ENCODE measurements at regions not wholly inside any gene's neighbourhood (a gene's known extent, or its start where the extent isn't known, plus 50 kb on each side); places are given as distances from the start of the nearest gene placed in this dataset.

DNA sequence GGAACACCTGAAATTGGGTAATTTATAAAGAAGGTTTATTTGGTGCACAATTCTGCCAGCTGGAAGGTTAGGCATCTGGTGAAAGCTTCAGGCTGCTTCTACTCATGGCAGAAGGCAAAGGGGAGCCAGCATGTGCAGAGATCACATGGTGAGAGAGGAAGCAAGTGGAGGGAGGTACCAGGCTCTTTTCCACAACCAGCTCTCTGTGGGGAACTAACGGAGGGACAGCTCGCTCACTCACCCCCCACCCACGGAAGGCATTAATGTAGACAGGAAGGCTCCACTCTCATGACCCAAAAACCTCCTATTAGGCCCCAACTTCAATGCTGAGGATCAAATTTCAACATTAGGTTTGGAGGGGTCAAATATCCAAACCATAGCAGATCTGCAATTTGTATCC lies 75.6 kb upstream of the ARHGAP32 start:
- DNase-seq (ENCODE audit: low read depth in 2 of 2) = no peak

DNA sequence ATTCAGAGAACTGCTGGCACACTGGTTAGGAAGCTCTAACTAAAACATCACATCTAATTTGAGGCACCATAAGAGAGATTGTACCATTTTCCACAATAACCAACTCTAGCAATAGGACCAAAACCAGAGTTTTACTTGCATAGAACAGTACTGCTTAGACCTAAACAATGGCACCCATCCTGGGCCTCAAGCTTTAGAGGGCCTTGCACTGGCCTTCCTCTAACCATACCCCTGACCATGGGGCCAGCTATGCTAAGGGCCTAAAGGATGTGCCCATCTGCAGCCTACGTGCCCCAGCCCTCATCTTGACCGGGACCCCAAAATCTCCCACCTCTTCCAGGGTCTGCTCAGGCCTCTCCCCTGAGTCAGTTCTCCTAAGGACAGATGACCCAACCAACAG lies 74.4 kb upstream of the ARHGAP32 start:
- no peak for DNase-seq (ENCODE audit: low read depth in 2 of 2)

- no peak for DNase-seq (ENCODE audit: low read depth in 2 of 2)
Measured at GRCh38 chr11:129265125-129265788, 73.1 kb upstream of the ARHGAP32 start.

DNA sequence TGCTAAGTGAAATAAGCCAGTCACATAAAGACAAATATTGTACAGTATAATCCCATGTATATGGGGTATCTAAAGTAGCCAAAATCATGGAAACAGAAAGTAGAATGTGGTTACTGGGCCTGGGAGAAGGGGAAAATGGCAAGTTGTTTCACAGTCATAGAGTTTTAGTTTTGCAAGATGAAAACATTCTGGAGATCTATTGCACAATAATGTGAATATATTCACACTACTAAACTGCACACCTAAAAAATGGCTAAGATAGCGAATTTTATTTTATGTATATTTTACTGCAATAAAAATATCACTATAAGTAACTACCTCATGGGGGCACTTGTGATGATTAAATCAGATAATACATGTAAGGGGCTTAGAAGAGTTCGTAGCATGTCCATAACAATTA lies 72.0 kb upstream of the ARHGAP32 start:
- no peak for DNase-seq (ENCODE audit: low read depth in 2 of 2)

GRCh38 chr11:129260750-129261149 lies 68.6 kb upstream of the ARHGAP32 start:
- no peak for DNase-seq (ENCODE audit: low read depth in 2 of 2)

DNA sequence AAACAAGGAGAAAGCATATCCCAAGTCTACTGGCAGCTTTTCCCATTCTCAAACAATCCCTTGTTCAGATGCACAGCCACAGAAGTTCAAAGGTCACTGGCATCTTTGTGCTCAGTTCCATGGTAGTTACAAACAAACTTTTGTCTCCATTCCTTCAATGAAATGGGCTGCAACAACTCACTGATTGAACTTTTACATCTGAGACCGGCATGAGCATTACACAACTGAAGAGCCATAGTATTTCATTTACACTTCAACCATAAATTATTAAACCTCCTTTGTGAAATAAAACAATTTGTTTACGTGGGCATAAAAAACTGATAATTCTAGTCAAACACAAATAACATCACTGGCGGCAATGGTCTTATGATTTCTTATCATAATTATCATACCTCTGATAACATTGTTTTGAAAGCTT lies 67.8 kb upstream of the ARHGAP32 start:
- DNase-seq (ENCODE audit: low read depth in 2 of 2) = no peak

GRCh38 chr11:129258205-129258604 lies 66.1 kb upstream of the ARHGAP32 start:
- DNase-seq (ENCODE audit: low read depth in 2 of 2) = no peak

DNA sequence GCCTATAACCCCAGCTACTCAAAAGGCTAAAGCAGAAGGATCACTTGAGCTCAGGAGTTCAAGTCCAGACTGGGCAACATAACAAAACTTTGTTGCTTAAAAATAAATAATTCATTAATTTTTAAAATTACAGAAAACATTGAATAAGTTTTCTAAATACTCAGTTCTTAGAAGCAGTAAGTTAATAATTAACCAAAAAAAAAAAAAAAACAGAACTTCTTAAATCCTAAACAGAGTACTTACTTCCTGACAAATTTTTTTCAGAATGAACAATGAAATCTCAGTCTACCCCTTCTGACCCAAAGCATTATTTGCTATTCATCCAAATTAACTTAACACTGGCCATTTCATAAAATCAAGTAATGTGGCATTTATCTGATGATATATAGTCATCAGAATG lies 65.4 kb upstream of the ARHGAP32 start:
- no peak for DNase-seq (ENCODE audit: low read depth in 2 of 2)

- DNase-seq (ENCODE audit: low read depth in 2 of 2) = no peak
Measured at GRCh38 chr11:129252621-129253020, 60.5 kb upstream of the ARHGAP32 start.

DNA sequence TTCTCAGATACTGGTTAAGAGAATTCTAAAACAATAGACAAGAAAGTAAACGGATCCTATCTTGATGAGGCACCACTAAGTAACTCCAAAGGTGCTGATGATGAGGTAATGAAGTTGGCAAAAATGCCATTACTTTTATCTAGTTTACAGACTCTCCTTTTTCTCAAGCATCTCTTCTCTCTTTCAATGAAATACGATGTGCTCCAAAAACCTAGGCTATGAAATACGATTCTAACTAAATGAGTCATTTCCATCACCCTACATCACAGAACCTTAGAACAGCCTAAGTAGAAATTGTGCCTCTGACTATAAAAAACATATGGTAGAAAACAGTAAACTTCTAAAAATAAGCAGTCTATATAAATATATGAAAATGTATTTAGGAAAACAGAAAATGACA lies 58.9 kb upstream of the ARHGAP32 start:
- peak; percentile 23 to 31 for DNase-seq (ENCODE audit: low read depth in 2 of 2)

GRCh38 chr11:129249923-129250322 lies 57.8 kb upstream of the ARHGAP32 start:
- DNase-seq (ENCODE audit: low read depth in 2 of 2) = peak in 1 of 2 experiments; percentile 9

- peak; percentile 88 for DNase-seq (ENCODE audit: low read depth in 2 of 2)
Measured at GRCh38 chr11:129249351-129249750, 57.2 kb upstream of the ARHGAP32 start.

DNA sequence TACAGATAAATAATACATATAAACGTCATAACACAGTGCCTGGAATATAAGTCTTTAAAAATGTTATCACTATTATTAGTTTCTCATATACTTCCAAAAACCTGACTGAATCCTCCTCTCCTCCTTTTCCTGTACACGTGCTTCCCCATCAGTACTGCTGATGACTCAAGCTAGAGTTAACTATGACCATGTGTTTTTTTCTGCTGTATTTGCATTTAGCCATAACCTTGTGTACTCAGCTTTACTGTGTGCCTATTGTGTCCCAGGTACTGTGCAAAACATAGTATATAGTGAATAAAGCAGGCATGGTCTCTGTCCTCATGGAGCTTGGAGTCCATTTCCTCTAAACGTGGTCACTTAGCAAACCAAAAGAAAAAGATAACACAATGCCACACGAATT lies 56.5 kb upstream of the ARHGAP32 start:
- DNase-seq (ENCODE audit: low read depth in 2 of 2) = peak; percentile 48 to 51

DNA sequence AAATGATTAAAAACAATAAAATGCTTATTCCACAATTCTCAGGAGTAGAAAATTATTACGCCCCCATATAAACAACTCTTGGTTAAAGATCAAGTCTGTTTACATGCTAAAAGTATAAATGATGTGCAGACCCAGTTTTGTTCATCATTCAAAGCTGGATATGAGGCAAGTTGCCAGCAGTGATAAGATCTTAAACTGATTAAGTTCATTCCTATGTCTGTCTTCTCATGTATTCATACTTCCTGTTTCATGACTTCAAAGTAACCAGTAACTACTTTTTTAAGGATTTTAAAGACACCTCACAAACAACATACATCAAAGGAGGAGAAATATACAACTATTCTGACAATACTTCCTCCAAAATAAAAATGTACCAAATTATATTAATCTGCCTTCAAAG lies 55.0 kb upstream of the ARHGAP32 start:
- peak; percentile 22 to 37 for DNase-seq (ENCODE audit: low read depth in 2 of 2)

GRCh38 chr11:129242855-129243254 lies 50.7 kb upstream of the ARHGAP32 start:
- DNase-seq (ENCODE audit: low read depth in 2 of 2) = no peak
